ENCODE measurements at regions not wholly inside any gene's neighbourhood (a gene's known extent, or its start where the extent isn't known, plus 50 kb on each side); places are given as distances from the start of the nearest gene placed in this dataset.

GRCh38 chr13:78161266-78161665 lies 242.6 kb upstream of the EDNRB start:
- BruUV-seq (replicated peaks): no TSS peak
- Histone ChIP-seq H3K4me1 (ENCODE audit: insufficient read depth, low read length, poor library complexity, severe bottlenecking) (no peaks in the 10 kb centered on the region), H3K27ac (ENCODE audit: low read depth, low read length, poor library complexity, severe bottlenecking) (no peak overlapping the region), H3K4me3 (ENCODE audit: low read depth, low read length, poor library complexity, severe bottlenecking) (no peak overlapping the region), H3K27me3 (replicated peaks; ENCODE audit: insufficient read depth, low read depth, low read length, poor library complexity) (no peaks in the 10 kb centered on the region), H3K9me3 (ENCODE audit: low read depth, low read length, poor library complexity, severe bottlenecking) (no peaks in the 10 kb centered on the region), H3K36me3 (ENCODE audit: insufficient read depth, low read length, poor library complexity, severe bottlenecking) (no peaks in the 10 kb centered on the region)
- ChIA-PET CTCF (no interaction called here), POLR2A (ENCODE audit: low non-redundant PET) (no interaction called here)
- TF ChIP-seq CTCF (conservative IDR thresholded peaks at IDR 0.05; ENCODE audit: low read depth, low read length) (no peak), EZH2 (IDR thresholded peaks at IDR 0.05; ENCODE audit: borderline replicate concordance, low read depth, low read length, poor library complexity, severe bottlenecking) (no peak)
- no peak for DNase-seq (ENCODE audit: low spot score)
- intact Hi-C loops (cut with micrococcal nuclease; ENCODE audit: unreplicated experiment): no loop called here

- intact Hi-C loops (cut with micrococcal nuclease; ENCODE audit: unreplicated experiment): no loop called here
- POLR2A ChIA-PET (ENCODE audit: low non-redundant PET): no interaction called here
- Histone ChIP-seq H3K9me3 (ENCODE audit: low read depth, low read length, poor library complexity, severe bottlenecking) (no peaks in the 10 kb centered on the region), H3K27me3 (replicated peaks; ENCODE audit: insufficient read depth, low read depth, low read length, poor library complexity) (no peaks in the 10 kb centered on the region), H3K27ac (ENCODE audit: low read depth, low read length, poor library complexity, severe bottlenecking) (no peak overlapping the region), H3K36me3 (ENCODE audit: insufficient read depth, low read length, poor library complexity, severe bottlenecking) (no peaks in the 10 kb centered on the region), H3K4me1 (ENCODE audit: insufficient read depth, low read length, poor library complexity, severe bottlenecking) (no peaks in the 10 kb centered on the region), H3K4me3 (ENCODE audit: low read depth, low read length, poor library complexity, severe bottlenecking) (no peak overlapping the region)
- no peak for DNase-seq (ENCODE audit: low spot score)
- BruUV-seq (replicated peaks): no TSS peak
- TF ChIP-seq CTCF (conservative IDR thresholded peaks at IDR 0.05; ENCODE audit: low read depth, low read length): no peak
- TF ChIP-seq EZH2 (IDR thresholded peaks at IDR 0.05; ENCODE audit: borderline replicate concordance, low read depth, low read length, poor library complexity, severe bottlenecking): no peak
- CTCF ChIA-PET: no interaction called here
These were observed 242.2 kb upstream of the EDNRB start for GRCh38 chr13:78160793-78161192.

GRCh38 chr13:78152415-78152814 lies 233.8 kb upstream of the EDNRB start:
- BruUV-seq (replicated peaks): no TSS peak
- ChIA-PET CTCF (no interaction called here), POLR2A (ENCODE audit: low non-redundant PET) (no interaction called here)

More at GRCh38 chr13:78152415-78152814, 233.8 kb upstream of the EDNRB start:
- H3K27me3 ChIP-seq (replicated peaks; ENCODE audit: insufficient read depth, low read depth, low read length, poor library complexity): no peaks in the 10 kb centered on the region
- TF ChIP-seq CTCF (conservative IDR thresholded peaks at IDR 0.05; ENCODE audit: low read depth, low read length): no peak
- TF ChIP-seq EZH2 (IDR thresholded peaks at IDR 0.05; ENCODE audit: borderline replicate concordance, low read depth, low read length, poor library complexity, severe bottlenecking): no peak
- intact Hi-C loops (cut with micrococcal nuclease; ENCODE audit: unreplicated experiment): no loop called here
- no peaks in the 10 kb centered on the region for H3K36me3 ChIP-seq (ENCODE audit: insufficient read depth, low read length, poor library complexity, severe bottlenecking)
- no peaks in the 10 kb centered on the region for H3K9me3 ChIP-seq (ENCODE audit: low read depth, low read length, poor library complexity, severe bottlenecking)
- no peak for DNase-seq (ENCODE audit: low spot score)
- H3K4me1 ChIP-seq (ENCODE audit: insufficient read depth, low read length, poor library complexity, severe bottlenecking): no peaks in the 10 kb centered on the region
- no peak overlapping the region for H3K4me3 ChIP-seq (ENCODE audit: low read depth, low read length, poor library complexity, severe bottlenecking)
- H3K27ac ChIP-seq (ENCODE audit: low read depth, low read length, poor library complexity, severe bottlenecking): no peak overlapping the region
